ENCODE measurements at regions not wholly inside any gene's neighbourhood (a gene's known extent, or its start where the extent isn't known, plus 50 kb on each side); places are given as distances from the start of the nearest gene placed in this dataset.

- in situ Hi-C loops (cut with MboI; ENCODE audit: low sequenced_read_pairs in 4 of 4) (no loop called here), intact Hi-C loops (cut with DNase I; ENCODE audit: low total_unique reads) (no loop called here)
- no peaks in the 10 kb centered on the region for H3K27me3 ChIP-seq
- no peaks in the 10 kb centered on the region for H3K4me1 ChIP-seq
- no peak overlapping the region for H3K27ac ChIP-seq
- no peak for TF ChIP-seq POLR2A (IDR thresholded peaks at IDR 0.05)
- TF ChIP-seq, protein P1, sequence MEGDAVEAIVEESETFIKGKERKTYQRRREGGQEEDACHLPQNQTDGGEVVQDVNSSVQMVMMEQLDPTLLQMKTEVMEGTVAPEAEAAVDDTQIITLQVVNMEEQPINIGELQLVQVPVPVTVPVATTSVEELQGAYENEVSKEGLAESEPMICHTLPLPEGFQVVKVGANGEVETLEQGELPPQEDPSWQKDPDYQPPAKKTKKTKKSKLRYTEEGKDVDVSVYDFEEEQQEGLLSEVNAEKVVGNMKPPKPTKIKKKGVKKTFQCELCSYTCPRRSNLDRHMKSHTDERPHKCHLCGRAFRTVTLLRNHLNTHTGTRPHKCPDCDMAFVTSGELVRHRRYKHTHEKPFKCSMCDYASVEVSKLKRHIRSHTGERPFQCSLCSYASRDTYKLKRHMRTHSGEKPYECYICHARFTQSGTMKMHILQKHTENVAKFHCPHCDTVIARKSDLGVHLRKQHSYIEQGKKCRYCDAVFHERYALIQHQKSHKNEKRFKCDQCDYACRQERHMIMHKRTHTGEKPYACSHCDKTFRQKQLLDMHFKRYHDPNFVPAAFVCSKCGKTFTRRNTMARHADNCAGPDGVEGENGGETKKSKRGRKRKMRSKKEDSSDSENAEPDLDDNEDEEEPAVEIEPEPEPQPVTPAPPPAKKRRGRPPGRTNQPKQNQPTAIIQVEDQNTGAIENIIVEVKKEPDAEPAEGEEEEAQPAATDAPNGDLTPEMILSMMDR (IDR thresholded peaks at IDR 0.05 in 4 of 5, conservative IDR thresholded peaks at IDR 0.05 in 1 of 5): no peak
- ATAC-seq (no peak), DNase-seq (no peak)
- peaks cover 0 to 8% (median 0%) of the 10 kb centered on the region in 3 donors for H3K9me3 ChIP-seq
- no peaks in the 10 kb centered on the region for H3K36me3 ChIP-seq
- no peak overlapping the region for H3K4me3 ChIP-seq
These were observed 305.4 kb downstream of the TENT4A start for GRCh38 chr5:7018601-7019000.

DNA sequence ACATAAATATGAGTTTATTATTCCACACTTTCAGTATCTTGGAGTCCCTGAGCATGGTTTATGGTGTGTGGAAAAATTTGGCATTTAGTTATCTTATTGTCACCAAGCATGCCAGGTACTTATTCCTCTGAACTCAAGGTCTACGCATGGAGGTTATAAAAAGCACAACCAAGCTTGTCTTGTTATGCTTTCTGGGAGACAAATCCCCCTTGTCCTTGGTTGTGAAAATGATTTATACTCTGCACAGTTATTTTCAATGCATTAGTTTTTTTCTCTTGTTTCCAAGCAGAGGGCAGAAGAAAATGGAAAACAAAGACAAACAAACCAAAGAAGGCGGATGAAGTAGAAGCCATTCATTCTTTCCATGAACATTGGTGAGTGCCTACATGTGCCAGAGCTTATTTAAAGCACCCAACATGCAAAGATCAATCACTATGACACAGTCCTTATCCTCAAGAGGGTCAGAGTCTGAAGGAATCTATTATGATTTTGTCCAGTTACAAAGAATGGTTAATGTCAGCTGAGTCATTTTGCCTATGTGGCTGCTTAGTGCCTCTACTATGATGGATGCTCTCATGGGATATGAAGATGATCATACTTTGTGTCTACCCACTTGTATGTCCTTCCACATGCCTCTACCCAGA, 323.1 kb downstream of the TENT4A start:
- Histone ChIP-seq H3K27me3 (no peaks in the 10 kb centered on the region), H3K9me3 (no peaks in the 10 kb centered on the region), H3K4me3 (no peak overlapping the region), H3K36me3 (no peaks in the 10 kb centered on the region), H3K27ac (no peak overlapping the region), H3K4me1 (no peaks in the 10 kb centered on the region)
- intact Hi-C loops (cut with DNase I; ENCODE audit: low total_unique reads) (no loop called here), in situ Hi-C loops (cut with MboI; ENCODE audit: low sequenced_read_pairs in 4 of 4) (no loop called here)
- TF ChIP-seq POLR2A (IDR thresholded peaks at IDR 0.05): no peak
- TF ChIP-seq, protein P1 (IDR thresholded peaks at IDR 0.05 in 4 of 5, conservative IDR thresholded peaks at IDR 0.05 in 1 of 5): no peak
- ATAC-seq: no peak
- no peak for DNase-seq

DNA sequence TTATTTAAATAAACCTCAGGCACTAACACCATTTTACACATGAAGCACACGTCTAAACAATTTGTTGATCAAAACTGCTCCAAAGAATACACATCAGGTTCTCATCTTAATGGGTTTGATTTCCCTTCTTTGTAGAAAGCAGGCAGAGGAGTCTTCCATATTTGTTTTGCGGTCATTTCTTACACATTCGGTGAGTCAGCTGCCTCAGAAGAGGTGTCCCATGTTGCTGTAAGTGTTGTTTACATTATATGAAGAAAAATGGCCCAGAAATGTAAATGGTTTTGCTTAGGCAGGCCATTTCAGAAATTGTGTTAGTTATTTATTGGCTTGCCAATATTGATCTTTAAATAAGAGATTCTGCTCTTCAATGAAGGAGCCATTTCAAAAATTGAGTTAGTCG, 325.8 kb downstream of the TENT4A start:
- DNase-seq: no peak
- Histone ChIP-seq H3K27ac (no peak overlapping the region), H3K36me3 (no peaks in the 10 kb centered on the region), H3K4me1 (no peaks in the 10 kb centered on the region), H3K9me3 (no peaks in the 10 kb centered on the region), H3K27me3 (no peaks in the 10 kb centered on the region), H3K4me3 (no peak overlapping the region)
- no peak for TF ChIP-seq POLR2A (IDR thresholded peaks at IDR 0.05)
- TF ChIP-seq, protein P1 (IDR thresholded peaks at IDR 0.05 in 4 of 5, conservative IDR thresholded peaks at IDR 0.05 in 1 of 5): no peak
- intact Hi-C loops (cut with DNase I; ENCODE audit: low total_unique reads) (no loop called here), in situ Hi-C loops (cut with MboI; ENCODE audit: low sequenced_read_pairs in 4 of 4) (no loop called here)
- no peak for ATAC-seq

DNA sequence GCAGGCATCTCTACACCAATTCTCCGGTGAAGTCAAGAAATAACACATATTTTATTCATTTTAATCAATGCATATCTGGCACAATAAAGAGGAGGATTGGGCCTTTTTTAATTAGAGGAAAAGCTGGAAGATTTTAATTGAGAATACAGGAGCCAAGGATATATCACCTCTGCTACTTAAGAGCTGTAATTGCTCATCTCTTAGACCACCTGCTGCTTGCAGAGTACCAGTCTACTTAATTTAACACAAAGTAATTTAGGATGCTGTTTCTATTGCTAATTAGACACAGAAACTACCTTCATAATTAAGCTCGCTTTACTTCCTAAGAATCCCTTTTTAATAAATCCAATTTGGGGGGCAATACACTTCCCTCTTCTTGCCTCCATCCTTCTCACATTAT, 326.9 kb downstream of the TENT4A start:
- intact Hi-C loops (cut with DNase I; ENCODE audit: low total_unique reads): no loop called here
- in situ Hi-C loops (cut with MboI; ENCODE audit: low sequenced_read_pairs in 4 of 4): no loop called here
- ATAC-seq: no peak
- no peaks in the 10 kb centered on the region for H3K36me3 ChIP-seq
- H3K4me1 ChIP-seq: no peaks in the 10 kb centered on the region
- no peaks in the 10 kb centered on the region for H3K9me3 ChIP-seq
- H3K27ac ChIP-seq: no peak overlapping the region
- TF ChIP-seq, protein P1 (IDR thresholded peaks at IDR 0.05 in 4 of 5, conservative IDR thresholded peaks at IDR 0.05 in 1 of 5): no peak
- no peak for TF ChIP-seq POLR2A (IDR thresholded peaks at IDR 0.05)
- no peak overlapping the region for H3K4me3 ChIP-seq
- no peak for DNase-seq
- no peaks in the 10 kb centered on the region for H3K27me3 ChIP-seq

- H3K4me1 ChIP-seq: no peaks in the 10 kb centered on the region
- no peaks in the 10 kb centered on the region for H3K27me3 ChIP-seq
- H3K27ac ChIP-seq: no peak overlapping the region
- H3K4me3 ChIP-seq: no peak overlapping the region
- H3K9me3 ChIP-seq: no peaks in the 10 kb centered on the region
- ATAC-seq (no peak), DNase-seq (no peak)
- TF ChIP-seq, protein P1 (IDR thresholded peaks at IDR 0.05 in 4 of 5, conservative IDR thresholded peaks at IDR 0.05 in 1 of 5): no peak
- no peak for TF ChIP-seq POLR2A (IDR thresholded peaks at IDR 0.05)
- intact Hi-C loops (cut with DNase I; ENCODE audit: low total_unique reads): no loop called here
- in situ Hi-C loops (cut with MboI; ENCODE audit: low sequenced_read_pairs in 4 of 4): no loop called here
- H3K36me3 ChIP-seq: no peaks in the 10 kb centered on the region
These were observed 330.6 kb downstream of the TENT4A start for GRCh38 chr5:7043797-7044196.

All from gastrocnemius medialis (tissue), 4 donors.